ENCODE measurements at regions not wholly inside any gene's neighbourhood (a gene's known extent, or its start where the extent isn't known, plus 50 kb on each side); places are given as distances from the start of the nearest gene placed in this dataset.
"Not testable (repeated sequence)": the region's sequence is repeated elsewhere in the genome, so short reads cannot be mapped to it uniquely, and the experiment has no call there.

DNA sequence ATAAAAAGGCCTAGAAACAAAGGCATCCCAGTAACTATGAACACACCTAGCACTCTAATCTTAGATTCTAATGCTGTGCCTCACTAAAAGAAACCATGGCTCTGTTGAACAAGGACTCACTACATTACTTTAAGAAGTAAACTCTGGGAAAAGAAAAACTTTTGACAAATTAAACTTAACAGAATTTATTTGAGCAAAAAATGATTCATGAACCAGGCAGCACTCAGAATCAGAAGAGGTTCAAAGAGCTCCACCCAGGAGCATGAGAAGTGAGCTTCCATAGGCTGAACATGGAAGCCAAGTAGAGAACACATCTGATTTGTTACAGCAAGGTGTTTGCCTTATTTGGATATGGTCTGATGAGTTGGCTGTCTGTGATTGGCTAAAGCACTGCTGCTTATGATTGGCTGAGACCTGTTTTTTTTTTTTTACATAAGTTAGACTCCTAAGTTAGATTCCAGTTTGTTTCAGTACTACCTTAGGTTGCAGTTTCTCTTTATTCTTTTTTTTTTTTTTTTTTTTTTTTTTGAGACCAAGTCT, 343.6 kb upstream of the SASH1 start:
- DNase-seq, result no peak

DNA sequence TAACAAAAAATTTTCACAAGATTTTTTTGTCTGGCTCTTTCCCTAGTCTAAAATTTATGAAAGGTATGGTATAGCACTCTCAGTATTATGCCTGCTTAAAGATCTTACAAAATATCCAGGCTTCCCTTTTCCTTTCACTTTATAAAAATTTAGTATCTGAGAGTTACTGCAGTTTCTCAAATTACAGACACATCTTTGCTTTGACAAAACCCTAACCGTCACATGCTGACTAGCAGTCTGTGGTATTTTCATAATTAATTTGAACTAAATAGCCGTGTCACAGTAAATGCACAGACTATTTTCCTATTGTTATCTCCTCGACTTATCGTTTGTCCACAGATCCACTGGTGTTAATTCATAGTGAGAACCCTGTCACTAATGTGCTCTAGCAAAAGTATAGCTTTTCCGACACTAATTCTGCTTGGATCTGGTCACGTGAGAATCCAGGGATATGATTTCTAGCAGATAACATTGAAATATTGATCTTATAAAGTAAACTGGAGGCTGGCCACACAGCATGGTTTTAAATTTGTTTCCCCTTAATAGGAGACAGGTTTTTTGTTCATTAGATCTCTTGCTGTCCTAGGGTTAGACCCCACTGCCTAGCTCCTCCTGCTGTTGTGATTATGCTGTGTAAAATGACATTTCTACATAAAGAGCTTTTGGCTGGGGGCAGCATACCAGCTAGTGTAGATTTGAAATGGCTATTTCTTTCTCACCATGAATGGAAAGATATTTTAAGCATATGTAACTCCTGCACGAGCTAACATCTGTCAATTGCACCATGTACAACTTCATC, 340.6 kb upstream of the SASH1 start:
- no peak for DNase-seq

DNA sequence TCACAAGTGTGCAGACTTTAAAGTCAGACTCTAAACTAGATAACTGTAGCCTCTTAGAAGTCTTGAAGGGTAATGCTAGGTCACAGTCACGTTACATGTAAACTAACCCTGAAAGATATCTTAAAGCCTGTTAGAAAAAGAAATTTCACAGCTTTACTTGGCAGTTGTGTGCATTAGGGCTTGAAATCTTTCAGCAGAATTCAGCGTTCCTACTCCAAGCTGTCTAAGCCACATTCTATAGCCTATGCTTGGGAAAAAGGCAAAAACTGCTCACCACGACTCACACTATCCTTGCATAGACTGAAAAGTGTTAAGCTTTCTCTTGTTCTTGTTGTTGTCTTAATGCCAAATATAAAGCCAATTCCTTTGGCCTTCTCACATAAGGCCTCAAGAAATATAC, 338.0 kb upstream of the SASH1 start:
- DNase-seq, result no peak

DNA sequence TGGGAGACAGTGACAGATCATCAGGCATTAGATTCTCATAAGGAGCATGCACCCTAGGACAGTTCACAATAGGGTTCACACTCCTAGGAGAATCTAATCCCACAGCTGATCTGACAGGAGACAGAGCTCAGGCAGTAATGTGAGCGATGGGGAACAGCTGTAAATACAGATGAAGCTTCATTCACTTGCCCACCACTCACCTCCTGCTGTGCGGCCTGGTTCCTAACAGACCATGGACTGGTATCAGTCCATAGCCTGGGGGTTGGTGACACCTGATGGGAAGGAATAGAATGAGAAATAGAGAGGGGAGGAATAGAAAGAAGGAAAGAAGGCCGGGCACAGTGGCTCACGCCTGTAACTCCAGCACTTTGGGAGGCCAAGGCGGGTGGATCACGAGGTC, 336.8 kb upstream of the SASH1 start:
- no peak for DNase-seq

DNA sequence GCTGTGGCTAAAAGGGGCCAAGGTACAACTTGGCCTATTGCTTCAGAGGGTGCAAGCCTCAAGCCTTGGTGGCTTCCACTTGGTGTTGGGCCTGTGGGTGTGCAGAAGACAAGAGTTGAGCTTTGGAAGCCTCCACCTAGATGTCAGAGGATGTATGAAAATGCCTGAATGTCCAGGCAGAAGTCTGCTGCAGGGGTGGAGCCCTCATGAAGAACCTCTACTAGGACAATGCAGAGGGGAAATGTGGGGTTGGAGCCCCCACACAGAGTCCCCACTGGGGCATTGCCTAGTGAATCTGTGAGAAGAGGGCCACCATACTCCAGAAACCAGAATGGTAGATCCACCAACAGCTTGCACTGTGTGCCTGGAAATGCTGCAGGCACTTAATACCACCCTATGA, 332.1 kb upstream of the SASH1 start:
- DNase-seq, result not testable (repeated sequence)

DNA sequence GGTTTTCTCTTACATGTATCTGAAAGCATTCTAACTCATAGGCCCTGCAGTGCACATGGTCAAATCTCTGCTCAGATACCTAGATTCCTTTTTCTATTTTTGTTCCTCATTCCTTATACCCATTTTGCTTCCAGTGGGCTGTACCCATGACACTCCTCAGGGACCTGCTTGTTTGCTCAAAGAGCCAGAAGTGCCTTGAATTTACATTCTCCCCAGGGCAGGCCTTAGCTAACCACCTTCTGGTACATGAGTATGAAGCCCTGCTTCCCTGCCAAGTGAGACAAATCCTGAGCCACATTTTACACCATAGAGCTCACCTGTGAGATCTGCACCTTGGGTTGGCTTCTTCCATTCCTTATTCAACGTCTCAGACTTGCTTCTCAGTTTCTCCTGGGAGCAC, 326.6 kb upstream of the SASH1 start:
- DNase-seq, result no peak

DNA sequence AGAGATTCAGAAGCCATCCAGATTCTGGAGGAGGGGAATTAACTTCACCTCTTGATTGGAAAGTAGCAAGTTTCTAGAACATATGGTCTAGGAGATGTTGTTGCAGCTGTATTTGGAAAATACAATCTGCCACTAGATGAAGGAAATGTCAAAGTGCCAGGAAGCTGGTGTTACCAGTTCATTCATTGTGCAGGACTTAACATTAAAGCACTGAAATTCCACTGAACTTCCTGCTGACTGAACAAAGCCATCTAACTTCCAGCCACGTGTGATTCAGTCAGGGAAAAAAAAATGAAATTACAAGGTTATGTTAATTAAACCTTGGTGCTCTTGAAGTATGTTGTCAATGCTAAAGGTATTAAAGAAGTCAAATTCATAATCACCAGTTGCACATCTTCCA, 321.5 kb upstream of the SASH1 start:
- DNase-seq, result no peak

DNA sequence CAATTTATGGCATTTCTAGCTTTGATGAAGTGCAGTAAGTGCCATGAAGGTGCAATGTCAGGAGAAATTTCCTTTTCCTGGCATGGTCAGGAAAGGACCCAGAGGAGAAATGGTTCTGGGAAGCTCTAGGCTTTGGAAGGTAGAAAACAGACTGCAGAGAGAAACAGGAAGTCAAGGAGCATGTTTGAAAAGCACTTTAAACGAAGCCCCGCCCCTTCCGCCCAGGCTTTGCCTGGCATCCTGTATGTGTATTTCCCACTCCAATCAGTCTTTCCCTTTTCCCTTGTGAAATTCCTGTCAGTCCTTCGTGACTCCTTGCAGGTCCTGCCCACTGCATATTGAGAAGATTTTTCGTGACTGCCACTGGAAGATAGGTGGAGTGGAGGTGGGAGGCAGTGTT, 320.9 kb upstream of the SASH1 start:
- no peak for DNase-seq

DNA sequence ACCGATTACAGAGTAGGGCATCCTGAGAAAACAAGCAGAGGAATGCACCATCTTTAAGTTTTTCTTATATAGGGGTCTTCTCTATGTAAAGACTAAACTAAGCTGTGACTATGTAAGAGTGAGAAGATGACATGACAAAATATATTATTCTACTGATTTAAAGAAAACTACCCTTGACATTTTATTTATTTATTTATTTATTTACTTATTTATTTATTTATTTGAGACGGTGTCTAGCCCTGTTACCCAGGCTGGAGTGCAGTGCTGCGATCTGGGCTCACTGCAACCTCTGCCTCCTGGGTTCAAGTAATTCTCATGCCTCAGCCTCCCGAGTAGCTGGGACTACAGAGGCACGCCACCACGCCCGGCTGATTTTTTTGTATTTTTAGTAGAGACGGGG, 320.4 kb upstream of the SASH1 start:
- DNase-seq, result not testable (repeated sequence)

DNA sequence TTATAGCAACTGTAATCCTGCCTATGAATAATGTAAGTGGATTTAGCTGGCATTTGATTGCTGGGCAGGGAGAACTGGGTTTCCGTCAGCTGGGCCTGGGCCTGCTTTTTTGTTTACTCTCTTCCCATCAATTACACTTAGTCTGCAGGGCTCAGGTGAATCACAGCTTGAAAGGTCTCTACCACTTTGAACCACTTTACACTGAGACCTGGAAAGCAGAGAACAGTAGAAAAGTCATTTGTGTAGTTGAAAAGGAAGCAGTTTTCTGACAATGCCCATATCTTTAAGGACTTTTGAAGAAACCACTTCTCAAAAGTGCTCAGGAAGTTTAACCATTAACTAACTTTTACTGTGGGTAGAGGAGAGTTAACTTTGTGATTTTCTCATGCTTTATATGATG, 315.4 kb upstream of the SASH1 start:
- no peak for DNase-seq

DNA sequence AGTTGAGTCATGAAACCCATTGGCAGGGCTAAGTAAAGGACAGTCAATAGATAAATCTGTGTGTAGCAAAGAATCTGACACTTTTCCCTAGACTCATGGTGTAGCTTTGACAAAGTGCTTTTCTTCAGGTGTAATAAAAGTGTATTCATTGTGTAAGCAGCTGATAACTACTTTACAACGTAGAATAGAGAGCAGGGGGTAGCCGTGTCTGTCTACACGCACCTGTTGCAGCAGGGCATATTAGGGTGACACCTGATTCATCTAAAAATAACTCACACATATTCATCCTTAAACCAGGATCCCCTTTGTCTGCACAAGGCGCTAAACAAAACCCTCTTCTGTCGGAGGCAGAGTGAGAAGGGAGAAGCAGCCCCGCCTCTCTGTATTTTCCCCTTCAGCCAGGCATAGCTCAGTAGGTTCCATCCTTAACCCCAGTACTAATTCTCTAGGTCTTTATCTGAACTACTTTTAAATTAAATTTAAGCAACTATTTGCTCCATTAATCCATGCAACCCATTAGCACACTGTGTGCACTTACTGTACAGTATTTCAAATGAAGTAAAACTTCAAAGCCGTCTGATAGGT, 306.7 kb upstream of the SASH1 start:
- DNase-seq, result no peak

DNA sequence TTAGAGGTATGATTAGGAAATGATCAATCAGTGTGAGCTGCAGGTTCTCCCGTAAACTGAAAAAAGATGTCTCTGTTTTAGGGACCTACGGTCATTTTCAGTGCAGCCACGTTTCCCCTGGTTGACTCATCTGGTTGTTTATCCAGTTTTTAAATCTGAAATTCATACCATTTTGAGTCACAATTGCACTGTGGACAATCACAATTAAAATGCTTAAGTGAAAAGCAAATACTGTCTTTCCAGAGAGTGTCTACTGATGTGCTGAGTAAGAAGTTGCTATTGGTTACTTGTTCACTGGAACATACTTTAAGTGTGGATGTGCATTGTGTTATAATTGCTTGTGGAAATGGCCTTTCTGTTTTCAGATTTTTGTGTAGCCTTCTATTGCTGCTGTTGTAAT, 305.1 kb upstream of the SASH1 start:
- DNase-seq, result no peak

DNA sequence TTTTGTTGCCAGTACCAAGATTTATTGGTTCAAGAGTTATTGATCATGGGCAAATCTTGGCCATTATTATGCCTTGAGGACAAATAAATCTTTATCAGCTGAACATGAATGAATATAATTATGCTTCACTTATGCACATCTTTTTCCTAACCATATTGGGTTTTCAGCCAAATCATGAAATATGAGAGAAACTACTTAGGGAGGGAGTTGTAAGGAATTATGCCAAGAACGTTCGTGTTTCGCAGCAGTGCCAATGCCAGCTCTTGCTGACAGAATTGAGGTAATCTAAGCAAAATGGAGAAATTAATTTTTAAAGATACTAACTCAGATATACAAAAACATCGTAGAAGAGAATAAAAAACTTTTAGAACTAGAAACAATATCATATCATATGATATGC, 301.1 kb upstream of the SASH1 start:
- no peak for DNase-seq

DNA sequence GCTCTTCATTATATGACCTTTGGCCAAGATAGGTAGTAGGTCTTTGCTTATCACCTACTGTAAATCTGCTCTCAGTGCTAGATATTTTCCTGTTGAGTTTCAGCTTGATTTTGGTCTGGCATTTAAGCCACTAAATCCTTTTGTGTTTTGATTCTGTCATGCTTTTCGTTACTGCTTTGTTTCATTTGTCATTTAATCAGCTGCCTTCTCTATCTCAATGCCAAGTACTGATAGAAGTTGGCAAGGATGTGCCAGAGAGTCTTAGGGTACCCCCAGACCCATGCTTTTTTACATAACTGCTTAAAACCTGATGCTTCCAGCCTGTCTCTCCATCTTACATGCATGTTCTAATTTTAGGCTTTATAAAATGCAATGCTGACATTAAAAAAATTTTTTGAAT, 300.1 kb upstream of the SASH1 start:
- no peak for DNase-seq

DNA sequence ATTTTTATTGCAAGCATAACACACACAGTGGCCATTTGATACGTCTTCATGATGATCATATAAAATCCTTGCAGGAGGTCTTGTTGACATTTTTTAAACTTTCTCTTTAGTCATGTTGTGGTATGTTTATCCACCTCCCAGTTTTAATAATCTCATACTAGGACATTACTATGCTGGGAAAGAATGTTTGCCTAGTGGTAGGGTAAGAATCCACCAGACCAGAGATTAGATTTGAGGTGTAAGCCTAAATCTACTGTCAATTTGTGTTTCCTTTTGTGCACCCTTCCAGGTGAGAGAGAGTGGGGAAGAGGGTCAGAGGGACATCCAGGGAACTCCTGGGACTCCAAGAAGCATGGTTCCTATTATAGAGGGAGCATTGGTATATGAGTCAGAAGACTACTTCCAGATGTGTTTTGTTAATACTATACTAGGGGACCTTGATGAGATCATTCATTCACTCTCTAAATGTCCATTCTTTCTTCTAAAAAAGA, 298.3 kb upstream of the SASH1 start:
- no peak for DNase-seq

DNA sequence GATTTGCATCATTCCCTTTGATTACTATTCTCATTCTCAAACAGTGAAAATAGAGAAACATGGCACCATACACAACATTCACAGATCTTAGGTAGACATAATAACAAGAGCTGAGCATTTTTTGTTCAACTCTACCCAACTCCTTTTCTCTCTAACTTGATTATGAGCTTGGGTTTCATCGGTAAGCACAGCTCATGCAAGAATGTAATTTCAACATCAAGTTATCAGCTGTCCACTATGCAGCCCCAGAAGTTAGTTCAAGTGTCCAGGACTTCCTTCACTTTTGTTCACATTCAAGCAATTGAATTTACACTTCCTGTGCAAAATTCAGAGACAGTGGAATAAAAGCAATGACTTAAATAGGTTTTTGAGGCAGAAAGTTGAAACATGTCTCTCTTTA, 297.7 kb upstream of the SASH1 start:
- no peak for DNase-seq

DNA sequence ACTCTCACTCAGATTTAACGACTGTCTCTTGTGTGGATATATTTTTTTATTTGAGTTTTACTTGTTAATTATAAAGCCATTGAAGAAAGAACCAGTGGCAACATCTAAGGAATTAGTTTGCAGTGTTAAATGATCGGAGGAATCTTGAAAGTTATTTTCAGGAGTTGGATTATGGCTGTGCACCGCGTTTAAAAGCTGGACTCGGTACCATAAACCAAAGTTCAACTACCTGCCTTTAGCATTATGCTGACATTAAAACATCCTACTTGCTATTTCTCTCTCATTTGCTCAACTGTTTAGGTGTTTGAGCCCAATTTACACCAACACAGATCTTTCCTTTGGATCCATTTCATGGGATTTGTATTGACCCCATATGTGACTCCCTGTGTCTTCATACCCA, 289.4 kb upstream of the SASH1 start:
- no peak for DNase-seq

DNA sequence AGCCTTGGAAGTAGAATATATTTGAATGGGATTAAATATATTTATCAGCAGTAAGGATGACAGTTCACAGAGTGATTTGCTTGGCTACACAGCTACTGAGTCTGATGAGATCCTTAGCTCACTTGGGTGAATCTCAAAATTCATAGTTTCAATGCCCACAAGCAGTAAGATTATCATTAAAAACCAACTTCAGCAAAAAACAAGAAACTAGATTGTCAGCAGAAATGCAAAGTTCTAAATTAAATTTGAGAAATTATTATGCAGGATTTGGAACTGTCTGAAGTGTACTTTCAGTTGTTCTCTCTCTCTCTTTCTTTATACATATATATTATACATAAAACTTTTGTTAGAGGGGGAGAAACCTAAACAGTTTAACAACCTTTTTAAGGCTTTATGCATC, 288.8 kb upstream of the SASH1 start:
- no peak for DNase-seq

DNA sequence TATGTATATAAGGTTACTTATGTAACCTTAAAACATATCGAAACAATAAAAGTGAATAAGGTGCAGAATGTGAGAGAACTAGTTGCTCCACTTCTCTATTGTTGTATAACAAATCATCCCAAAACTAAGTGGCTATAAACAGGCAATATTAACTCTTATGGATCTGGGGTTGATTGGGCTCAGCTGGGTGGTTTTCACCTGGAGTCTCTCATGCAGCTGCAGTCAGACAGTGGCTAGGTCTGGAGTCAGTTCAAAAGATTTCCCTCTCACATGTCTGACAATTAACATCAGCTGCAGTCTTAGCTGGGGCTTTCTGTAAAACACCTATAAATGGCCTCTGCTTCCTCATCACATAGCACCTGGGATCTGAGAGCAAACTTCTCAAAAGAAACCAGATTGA, 288.4 kb upstream of the SASH1 start:
- DNase-seq, result no peak

DNA sequence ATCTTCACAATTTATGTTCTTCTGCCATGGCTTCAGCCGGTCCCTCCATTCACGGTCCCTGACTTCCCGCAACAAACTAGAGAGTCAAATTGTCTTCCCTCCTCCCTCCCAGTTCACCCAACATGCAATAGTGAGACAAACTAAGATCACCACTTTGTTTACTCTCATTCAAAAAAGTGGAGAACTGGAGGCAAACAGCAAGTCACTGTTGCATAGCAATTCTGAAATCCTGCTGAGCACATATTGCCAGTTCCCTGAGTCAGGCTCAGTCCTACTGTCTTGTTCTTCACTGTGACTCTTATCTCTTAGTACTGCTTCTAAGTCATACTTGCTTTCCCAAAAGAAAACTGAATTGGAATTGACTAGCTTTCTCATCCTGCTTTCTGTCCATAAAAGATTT, 287.2 kb upstream of the SASH1 start:
- no peak for DNase-seq

DNA sequence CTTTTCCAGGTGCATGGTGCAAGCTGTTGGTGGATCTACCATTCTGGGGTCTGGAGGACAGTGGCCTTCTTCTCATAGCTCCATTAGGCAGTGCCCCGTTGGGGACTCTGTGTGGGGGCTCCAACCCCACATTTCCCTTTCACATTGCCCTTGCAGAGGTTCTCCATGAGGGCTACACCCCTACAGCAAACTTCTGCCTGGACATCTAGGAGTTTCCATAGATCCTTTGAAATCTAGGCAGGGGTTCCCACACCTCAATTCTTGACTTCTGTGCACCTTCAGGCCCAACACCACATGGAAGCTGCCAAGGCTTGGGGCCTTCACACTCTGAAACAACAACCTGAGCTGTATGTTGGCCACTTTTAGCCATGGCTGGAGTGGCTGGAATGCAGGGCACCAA, 282.8 kb upstream of the SASH1 start:
- DNase-seq, result no peak

DNA sequence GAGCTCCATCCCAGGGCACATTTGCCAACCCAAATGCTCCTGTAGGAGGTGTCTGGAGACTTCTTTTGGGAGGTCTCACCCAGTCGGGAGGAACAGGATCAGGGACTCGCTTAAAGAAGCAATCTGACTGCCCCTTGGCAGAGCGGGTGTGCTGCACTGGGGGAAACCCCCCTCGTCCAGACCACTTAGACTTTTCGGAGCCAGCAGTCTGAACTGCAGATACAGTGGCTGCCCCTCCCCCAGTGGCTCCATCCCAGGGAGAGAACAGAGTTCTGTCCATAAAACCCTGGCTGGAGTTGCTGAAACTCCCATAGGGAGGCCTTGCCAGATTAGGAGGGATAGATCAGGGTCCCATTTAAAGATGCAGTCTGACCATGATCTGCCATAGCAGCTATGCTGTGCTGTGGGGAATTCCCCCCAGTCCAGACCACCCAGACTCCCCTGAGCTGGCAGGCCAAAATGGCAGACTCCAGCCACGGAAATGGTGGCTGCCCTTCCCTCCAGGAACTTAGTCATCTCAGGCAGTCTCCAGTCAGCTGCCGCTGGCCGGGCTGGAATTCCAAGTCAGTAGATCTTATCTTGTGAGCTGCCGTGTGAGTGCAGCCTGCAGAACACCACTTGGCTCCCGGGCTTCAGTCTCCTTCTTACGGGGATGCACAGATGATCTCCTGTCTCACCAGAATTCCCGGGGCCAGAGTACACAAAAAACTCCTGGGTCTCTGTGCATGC, 278.1 kb upstream of the SASH1 start:
- no peak for DNase-seq

DNA sequence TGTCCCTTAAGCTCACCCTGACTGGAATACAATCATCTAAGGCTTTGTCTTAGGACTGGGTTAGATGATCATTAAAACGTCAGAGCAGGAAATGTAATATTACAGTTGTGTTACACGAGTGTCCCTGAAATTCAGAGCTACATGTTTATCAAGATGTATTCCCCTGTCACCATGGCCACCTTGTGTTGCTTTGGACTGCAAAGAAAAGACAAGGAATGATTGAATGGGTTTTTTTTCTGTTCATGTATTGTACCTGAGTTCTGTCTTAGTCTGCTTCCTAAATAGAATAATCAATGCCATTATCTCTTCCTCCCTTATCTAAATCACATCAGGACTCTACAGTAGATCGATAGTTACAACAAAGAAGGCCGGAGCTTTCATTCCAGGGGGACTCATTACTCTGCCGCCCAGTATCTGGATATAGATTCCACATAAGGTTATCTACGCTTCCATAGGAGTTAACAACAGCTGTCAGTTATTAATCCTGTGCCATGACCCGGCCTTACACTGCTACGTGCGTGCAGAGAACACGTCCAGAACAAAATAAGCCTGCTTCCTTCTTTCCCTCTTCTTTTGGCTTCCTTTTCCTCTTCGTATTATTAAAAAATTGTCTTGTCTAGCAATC, 274.1 kb upstream of the SASH1 start:
- no peak for DNase-seq
